HCT116 (cell line): ENCODE measurements at regions not wholly inside any gene's neighbourhood (a gene's known extent, or its start where the extent isn't known, plus 50 kb on each side); places are given as distances from the start of the nearest gene placed in this dataset.

Experiments used
- ATAC-seq: fragments of 200-7000 bp; cut with Tn5 transposase; 2 replicates; pipeline ENCODE4 v1.9.1; 2020; ENCODE audit warnings: mild to moderate bottlenecking, moderate library complexity
- BruUV-seq: library from RNA; stranded (reverse); fragments of 400-500 nt; replicated peaks from 2 replicates; lab custom pipeline; 2021; lab: Mats Ljungman, UMichigan
- CTCF ChIA-PET: fragments of 300-600 bp; sonication (Branson Sonifier 250); formaldehyde crosslinking; loops from one replicate; lab custom pipeline; 2021; ENCODE audit warnings: antibody characterized with exemption; lab: Charles Lee
- POLR2A ChIA-PET: fragments of 300-600, 350-600 bp; sonication (Branson Sonifier 250); formaldehyde crosslinking; loops from one replicate; lab custom pipeline; 2021; ENCODE audit warnings: antibody characterized with exemption; lab: Charles Lee
- RAD21 ChIA-PET, 2 experiments: fragments of 300-600 bp; sonication (Branson Sonifier 250); formaldehyde crosslinking; loops; one replicate each; lab custom pipeline; 2023; ENCODE audit warnings: low total read pairs in 2 of 2; ENCODE audit not compliant: uncharacterized antibody in 2 of 2, unreplicated experiment in 2 of 2, low non-redundant PET in 1 of 2; lab: Charles Lee
- DNase-seq: peaks from one replicate; pipeline ENCODE4 v3.0.0-alpha.2; 2010; ENCODE audit warnings: low read depth, low spot score
- H2AFZ ChIP-seq: fragments of 200-600 bp; shearing (Covaris generic), sonication (generic); 2 replicates; pipeline ENCODE4 v1.6.1; 2017; ENCODE audit warnings: low read depth, mixed run types, mixed read lengths, antibody characterized with exemption, low read length; ENCODE audit not compliant: poor library complexity, severe bottlenecking
- H3K27ac ChIP-seq: 2 replicates; pipeline ENCODE4 v1.5.1; 2012; ENCODE audit warnings: low read depth, low read length
- H3K27me3 ChIP-seq: fragments of 200-600 bp; sonication (generic); 2 replicates; pipeline ENCODE4 v1.6.1; 2016; ENCODE audit warnings: mixed run types, low read length, mixed read lengths; ENCODE audit not compliant: insufficient read depth
- H3K36me3 ChIP-seq, 2 experiments: fragments of 200-500 bp in 1 of 2; fragments of 200-600 bp in 1 of 2; sonication (Bioruptor generic) in 1 of 2; sonication (generic) in 1 of 2; 2 replicates each; pipeline versions ENCODE4 v1.5.1 to v1.6.1; 2014 to 2016; ENCODE audit warnings: low read length in 2 of 2, inconsistent platforms in 1 of 2, mixed read lengths in 1 of 2, mixed run types in 1 of 2; ENCODE audit not compliant: insufficient read depth in 2 of 2, control insufficient read depth in 1 of 2
- H3K4me1 ChIP-seq, 2 experiments: fragments of 200-600 bp in 1 of 2; sonication (generic) in 1 of 2; 2 replicates each; pipeline versions ENCODE4 v1.5.1 to v1.6.1; 2012 to 2017; ENCODE audit warnings: low read length in 2 of 2, inconsistent platforms in 1 of 2, mild to moderate bottlenecking in 1 of 2, mixed read lengths in 1 of 2, mixed run types in 1 of 2, moderate library complexity in 1 of 2; ENCODE audit not compliant: insufficient read depth in 2 of 2, control insufficient read depth in 1 of 2
- H3K4me2 ChIP-seq: fragments of 200-600 bp; sonication (generic); 2 replicates; pipeline ENCODE4 v1.6.1; 2017; ENCODE audit warnings: mixed run types, low read length, mixed read lengths
- H3K4me3 ChIP-seq, 2 experiments: fragments of 200-600 bp in 1 of 2; sonication (generic) in 1 of 2; replicated peaks in 1 of 2; 2 replicates each; pipeline ENCODE4 v1.5.1; 2011 to 2016; ENCODE audit warnings: low read length in 2 of 2, control low read depth in 1 of 2, low read depth in 1 of 2, mild to moderate bottlenecking in 1 of 2, mixed read lengths in 1 of 2, mixed run types in 1 of 2
- H3K79me2 ChIP-seq: fragments of 200-600 bp; sonication (generic); 2 replicates; pipeline ENCODE4 v1.6.1; 2017; ENCODE audit warnings: mild to moderate bottlenecking, mixed run types, low read length, moderate library complexity, mixed read lengths; ENCODE audit not compliant: insufficient read depth
- H3K9ac ChIP-seq: fragments of 200-600 bp; sonication (generic); 2 replicates; pipeline ENCODE4 v1.6.1; 2016; ENCODE audit warnings: low read length, mixed read lengths
- H3K9me2 ChIP-seq: fragments of 200-600 bp; sonication (generic), shearing (Covaris generic); 2 replicates; pipeline ENCODE4 v1.6.1; 2017; ENCODE audit warnings: mixed run types, mild to moderate bottlenecking, moderate library complexity; ENCODE audit not compliant: insufficient read depth
- H3K9me3 ChIP-seq, 2 experiments: fragments of 200-500 bp in 1 of 2; fragments of 200-600 bp in 1 of 2; sonication (Bioruptor generic) in 1 of 2; sonication (generic) in 1 of 2; 2 replicates each; pipeline ENCODE4 v1.6.1; 2014 to 2017; ENCODE audit warnings: low read length in 2 of 2, mixed read lengths in 2 of 2, inconsistent platforms in 1 of 2, low read depth in 1 of 2, mild to moderate bottlenecking in 1 of 2, mixed run types in 1 of 2, moderate library complexity in 1 of 2; ENCODE audit not compliant: control insufficient read depth in 1 of 2, insufficient read depth in 1 of 2
- H4K20me1 ChIP-seq: fragments of 200-600 bp; sonication (generic), shearing (Covaris generic); 2 replicates; pipeline ENCODE4 v1.6.1; 2017; ENCODE audit warnings: mixed run types, mild to moderate bottlenecking, moderate library complexity; ENCODE audit not compliant: insufficient read depth
- CBX3 ChIP-seq: IDR thresholded peaks from 2 replicates; pipeline ENCODE4 v1.6.1; 2012; ENCODE audit warnings: low read depth
- EGR1 ChIP-seq: IDR thresholded peaks from 2 replicates; pipeline ENCODE4 v1.6.1; 2012; ENCODE audit warnings: low read depth
- EZH2 ChIP-seq: fragments of 200-600 bp; sonication (generic); IDR thresholded peaks from 2 replicates; pipeline ENCODE4 v1.6.1; 2017; ENCODE audit warnings: antibody characterized with exemption, mixed run types
- POLR2AphosphoS5 ChIP-seq: IDR thresholded peaks from 2 replicates; pipeline ENCODE4 v1.6.1; 2011; ENCODE audit warnings: mild to moderate bottlenecking, low read depth, low read length, moderate library complexity
- REST ChIP-seq: IDR thresholded peaks from 2 replicates; pipeline ENCODE4 v1.6.1; 2012; ENCODE audit warnings: low read depth
- SIN3A ChIP-seq: IDR thresholded peaks from 2 replicates; pipeline ENCODE4 v1.6.1; 2012; ENCODE audit warnings: low read depth
- YY1 ChIP-seq: IDR thresholded peaks from 2 replicates; pipeline ENCODE4 v1.6.1; 2011; ENCODE audit warnings: low read length, low read depth, moderate library complexity, mild to moderate bottlenecking; ENCODE audit not compliant: insufficient replicate concordance; ENCODE audit errors: extremely low read depth
- ZNF274 ChIP-seq: fragments of 200-500 bp; sonication (Bioruptor generic); IDR thresholded peaks from 2 replicates; pipeline ENCODE4 v1.6.1; 2014; ENCODE audit warnings: mild to moderate bottlenecking, low read depth, low read length, inconsistent platforms
- intact Hi-C: fragments of 100-400 bp; cut with micrococcal nuclease; formaldehyde crosslinking; loops from 2 replicates; pipeline ENCODE4 v1.10.0; 2022

- TF ChIP-seq EGR1 (no peak), REST (no peak), SIN3A (no peak), ZNF274 (no peak), CBX3 (no peak), EZH2 (no peak)
- no peak overlapping the region for H2AFZ ChIP-seq
- ChIA-PET CTCF (no interaction called here), POLR2A (no interaction called here), RAD21 (no interaction called here)
- no peak for DNase-seq
- intact Hi-C loops, result no loop called here
- no peaks in the 10 kb centered on the region for H3K36me3 ChIP-seq
- H3K9me2 ChIP-seq, result no peaks in the 10 kb centered on the region
- no peaks in the 10 kb centered on the region for H4K20me1 ChIP-seq
- no peaks in the 10 kb centered on the region for H3K27me3 ChIP-seq
- ATAC-seq, result no peak
- H3K4me1 ChIP-seq, result no peaks in the 10 kb centered on the region
- H3K4me3 ChIP-seq, result no peak overlapping the region
- peaks cover 0 to 17% of the 10 kb centered on the region in 2 experiments; a peak in 3 of 4 replicates for H3K9me3 ChIP-seq
- BruUV-seq, result no TSS peak
- no peaks in the 10 kb centered on the region for H3K79me2 ChIP-seq
- H3K4me2 ChIP-seq, result no peak overlapping the region
- no peak overlapping the region for H3K9ac ChIP-seq
- no peak overlapping the region for H3K27ac ChIP-seq
Measured at GRCh38 chr4:59689149-59689548, 1511.0 kb upstream of the ADGRL3 start.

GRCh38 chr4:59695355-59696053, 1504.6 kb upstream of the ADGRL3 start:
- ChIA-PET POLR2A (no interaction called here), CTCF (no interaction called here), RAD21 (no interaction called here)
- Histone ChIP-seq H3K4me3 (no peak overlapping the region), H3K9me2 (no peaks in the 10 kb centered on the region), H3K27ac (no peak overlapping the region), H3K79me2 (no peaks in the 10 kb centered on the region), H3K36me3 (no peaks in the 10 kb centered on the region), H4K20me1 (no peaks in the 10 kb centered on the region), H2AFZ (no peak overlapping the region), H3K4me1 (no peaks in the 10 kb centered on the region), H3K9me3 (peaks cover 0 to 18% of the 10 kb centered on the region in 2 experiments; a peak in 1 of 4 replicates), H3K27me3 (no peaks in the 10 kb centered on the region), H3K4me2 (no peak overlapping the region), H3K9ac (no peak overlapping the region)
- intact Hi-C loops, result no loop called here
- DNase-seq (no peak), ATAC-seq (no peak)
- TF ChIP-seq YY1 (no peak), REST (no peak), POLR2AphosphoS5 (no peak), SIN3A (no peak)
- BruUV-seq, result no TSS peak
